Stimulated activated naive B cell treated with anti-CD40 and anti-IgM and Interleukin-4, amounts not matched to agents 10 μg/mL and 1 μg/mL and 100 μg/mL, for 72 hours (primary cell): ENCODE measurements at regions not wholly inside any gene's neighbourhood (a gene's known extent, or its start where the extent isn't known, plus 50 kb on each side); places are given as distances from the start of the nearest gene placed in this dataset.

Experiments
- ATAC-seq, 2 donors: fragments of 150-1000 bp; cut with Tn5 transposase; replicated peaks; 2 replicates each; pipeline ENCODE4 v1.10.0; 2021; ENCODE audit warnings: moderate library complexity in 1 of 2
- DNase-seq: peaks from one replicate; pipeline ENCODE4 v3.0.0; 2021
- H3K27ac Mint-ChIP-seq: one replicate; pipeline ENCODE4 v1.8.0; 2022; ENCODE audit warnings: mild to moderate bottlenecking, mixed read lengths
- H3K27me3 Mint-ChIP-seq, 2 donors: one replicate each; pipeline ENCODE4 v1.8.0; 2022; ENCODE audit warnings: mixed read lengths in 2 of 2
- H3K36me3 Mint-ChIP-seq, 2 donors: one replicate each; pipeline ENCODE4 v1.8.0; 2022; ENCODE audit warnings: mixed read lengths in 2 of 2, mild to moderate bottlenecking in 1 of 2
- H3K4me1 Mint-ChIP-seq, 2 donors: one replicate each; pipeline ENCODE4 v1.8.0; 2022; ENCODE audit warnings: mixed read lengths in 2 of 2, mild to moderate bottlenecking in 1 of 2
- H3K4me3 Mint-ChIP-seq, 2 donors: one replicate each; pipeline ENCODE4 v1.8.0; 2022; ENCODE audit warnings: mild to moderate bottlenecking in 2 of 2, mixed read lengths in 2 of 2, moderate library complexity in 1 of 2
- H3K9me3 Mint-ChIP-seq, 2 donors: one replicate each; pipeline ENCODE4 v1.8.0; 2022; ENCODE audit warnings: mixed read lengths in 2 of 2, mild to moderate bottlenecking in 1 of 2

- Mint-ChIP-seq H3K9me3 (no peaks in the 10 kb centered on the region), H3K4me1 (no peaks in the 10 kb centered on the region), H3K36me3 (no peaks in the 10 kb centered on the region), H3K4me3 (no peak overlapping the region), H3K27me3 (no peaks in the 10 kb centered on the region), H3K27ac (no peak overlapping the region)
- ATAC-seq (no peak), DNase-seq (no peak)
Measured at GRCh38 chr12:43147878-43148277, 404.1 kb downstream of the ADAMTS20 start.

- H3K27ac Mint-ChIP-seq: no peak overlapping the region
- ATAC-seq: no peak
Measured at GRCh38 chr12:43145481-43145880, 406.5 kb downstream of the ADAMTS20 start.

GRCh38 chr12:43143278-43143677 is 408.7 kb downstream of the ADAMTS20 start:
- H3K27ac Mint-ChIP-seq: no peak overlapping the region
- ATAC-seq (no peak), DNase-seq (no peak)
- H3K36me3 Mint-ChIP-seq: no peaks in the 10 kb centered on the region
- H3K9me3 Mint-ChIP-seq: peaks cover 0 to 10% of the 10 kb centered on the region in 2 donors
- no peaks in the 10 kb centered on the region for H3K4me1 Mint-ChIP-seq
- no peak overlapping the region for H3K4me3 Mint-ChIP-seq
- H3K27me3 Mint-ChIP-seq: no peaks in the 10 kb centered on the region

More at GRCh38 chr12:43145481-43145880, 406.5 kb downstream of the ADAMTS20 start:
- H3K27me3 Mint-ChIP-seq: no peaks in the 10 kb centered on the region
- no peaks in the 10 kb centered on the region for H3K4me1 Mint-ChIP-seq
- no peak for DNase-seq
- H3K4me3 Mint-ChIP-seq: no peak overlapping the region
- H3K36me3 Mint-ChIP-seq: no peaks in the 10 kb centered on the region
- peaks cover 0 to 5% of the 10 kb centered on the region in 2 donors for H3K9me3 Mint-ChIP-seq

- no peaks in the 10 kb centered on the region for H3K4me1 Mint-ChIP-seq
- no peak overlapping the region for H3K27ac Mint-ChIP-seq
- no peaks in the 10 kb centered on the region for H3K9me3 Mint-ChIP-seq
- no peak for ATAC-seq
- DNase-seq: no peak
- H3K4me3 Mint-ChIP-seq: no peak overlapping the region
- H3K27me3 Mint-ChIP-seq: peaks cover 0 to 5% of the 10 kb centered on the region in 2 donors
- no peaks in the 10 kb centered on the region for H3K36me3 Mint-ChIP-seq
Measured at GRCh38 chr12:43132291-43132690, 419.7 kb downstream of the ADAMTS20 start.

GRCh38 chr12:43131301-43131700 is 420.7 kb downstream of the ADAMTS20 start:
- Mint-ChIP-seq H3K36me3 (no peaks in the 10 kb centered on the region), H3K9me3 (no peaks in the 10 kb centered on the region), H3K27ac (no peak overlapping the region), H3K4me1 (no peaks in the 10 kb centered on the region), H3K4me3 (no peak overlapping the region), H3K27me3 (peaks cover 0 to 5% of the 10 kb centered on the region in 2 donors)
- DNase-seq: no peak
- ATAC-seq: no peak

GRCh38 chr12:43127886-43128549 is 424.0 kb downstream of the ADAMTS20 start:
- no peak overlapping the region for H3K4me3 Mint-ChIP-seq

GRCh38 chr12:43126652-43127375 is 425.2 kb downstream of the ADAMTS20 start:
- H3K9me3 Mint-ChIP-seq: peaks cover 0 to 2% of the 10 kb centered on the region in 2 donors
- DNase-seq (no peak), ATAC-seq (no peak)
- H3K4me3 Mint-ChIP-seq: no peak overlapping the region
- H3K27me3 Mint-ChIP-seq: peaks cover 0 to 5% of the 10 kb centered on the region in 2 donors
- no peaks in the 10 kb centered on the region for H3K36me3 Mint-ChIP-seq
- H3K4me1 Mint-ChIP-seq: no peaks in the 10 kb centered on the region
- no peak overlapping the region for H3K27ac Mint-ChIP-seq

More at GRCh38 chr12:43127886-43128549, 424.0 kb downstream of the ADAMTS20 start:
- no peaks in the 10 kb centered on the region for H3K36me3 Mint-ChIP-seq
- no peaks in the 10 kb centered on the region for H3K9me3 Mint-ChIP-seq
- H3K4me1 Mint-ChIP-seq: no peaks in the 10 kb centered on the region
- H3K27ac Mint-ChIP-seq: no peak overlapping the region
- peaks cover 0 to 5% of the 10 kb centered on the region in 2 donors for H3K27me3 Mint-ChIP-seq
- no peak for ATAC-seq
- DNase-seq: no peak

GRCh38 chr12:43123461-43123860 is 428.5 kb downstream of the ADAMTS20 start:
- no peaks in the 10 kb centered on the region for H3K36me3 Mint-ChIP-seq
- H3K4me3 Mint-ChIP-seq: no peak overlapping the region
- no peak overlapping the region for H3K27ac Mint-ChIP-seq
- DNase-seq (no peak), ATAC-seq (no peak)
- no peaks in the 10 kb centered on the region for H3K4me1 Mint-ChIP-seq
- H3K27me3 Mint-ChIP-seq: no peaks in the 10 kb centered on the region
- H3K9me3 Mint-ChIP-seq: peaks cover 0 to 2% of the 10 kb centered on the region in 2 donors

- no peaks in the 10 kb centered on the region for H3K36me3 Mint-ChIP-seq
- ATAC-seq: no peak
- H3K27me3 Mint-ChIP-seq: no peaks in the 10 kb centered on the region
- H3K4me3 Mint-ChIP-seq: no peak overlapping the region
- no peak for DNase-seq
- no peak overlapping the region for H3K27ac Mint-ChIP-seq
- H3K4me1 Mint-ChIP-seq: no peaks in the 10 kb centered on the region
- peaks cover 0 to 4% of the 10 kb centered on the region in 2 donors for H3K9me3 Mint-ChIP-seq
Measured at GRCh38 chr12:43120150-43120549, 431.9 kb downstream of the ADAMTS20 start.

GRCh38 chr12:43118881-43119280 is 433.1 kb downstream of the ADAMTS20 start:
- no peaks in the 10 kb centered on the region for H3K27me3 Mint-ChIP-seq
- no peak overlapping the region for H3K4me3 Mint-ChIP-seq
- H3K27ac Mint-ChIP-seq: no peak overlapping the region

GRCh38 chr12:43118234-43118633 is 433.8 kb downstream of the ADAMTS20 start:
- no peak overlapping the region for H3K4me3 Mint-ChIP-seq
- no peak for ATAC-seq
- H3K4me1 Mint-ChIP-seq: no peaks in the 10 kb centered on the region
- H3K36me3 Mint-ChIP-seq: no peaks in the 10 kb centered on the region
- H3K27me3 Mint-ChIP-seq: no peaks in the 10 kb centered on the region
- no peak overlapping the region for H3K27ac Mint-ChIP-seq
- peaks cover 0 to 4% of the 10 kb centered on the region in 2 donors for H3K9me3 Mint-ChIP-seq
- DNase-seq: no peak

More at GRCh38 chr12:43118881-43119280, 433.1 kb downstream of the ADAMTS20 start:
- ATAC-seq (no peak), DNase-seq (no peak)
- peaks cover 0 to 4% of the 10 kb centered on the region in 2 donors for H3K9me3 Mint-ChIP-seq
- H3K36me3 Mint-ChIP-seq: no peaks in the 10 kb centered on the region
- H3K4me1 Mint-ChIP-seq: no peaks in the 10 kb centered on the region

GRCh38 chr12:43117226-43117930 is 434.6 kb downstream of the ADAMTS20 start:
- Mint-ChIP-seq H3K4me1 (no peaks in the 10 kb centered on the region), H3K4me3 (no peak overlapping the region), H3K27ac (no peak overlapping the region), H3K36me3 (no peaks in the 10 kb centered on the region), H3K9me3 (peaks cover 0 to 4% of the 10 kb centered on the region in 2 donors), H3K27me3 (no peaks in the 10 kb centered on the region)
- no peak for ATAC-seq
- no peak for DNase-seq

- Mint-ChIP-seq H3K9me3 (peaks cover 0 to 2% of the 10 kb centered on the region in 2 donors), H3K4me1 (no peaks in the 10 kb centered on the region), H3K27ac (no peak overlapping the region), H3K4me3 (no peak overlapping the region), H3K36me3 (no peaks in the 10 kb centered on the region), H3K27me3 (no peaks in the 10 kb centered on the region)
- no peak for DNase-seq
- no peak for ATAC-seq
Measured at GRCh38 chr12:43115441-43116160, 436.4 kb downstream of the ADAMTS20 start.

GRCh38 chr12:43114316-43114715 is 437.7 kb downstream of the ADAMTS20 start:
- peaks cover 0 to 2% of the 10 kb centered on the region in 2 donors for H3K9me3 Mint-ChIP-seq
- no peak overlapping the region for H3K4me3 Mint-ChIP-seq
- H3K4me1 Mint-ChIP-seq: no peaks in the 10 kb centered on the region
- DNase-seq: no peak
- no peaks in the 10 kb centered on the region for H3K27me3 Mint-ChIP-seq
- H3K27ac Mint-ChIP-seq: no peak overlapping the region
- no peak for ATAC-seq
- H3K36me3 Mint-ChIP-seq: no peaks in the 10 kb centered on the region
